ENCODE measurements at regions not wholly inside any gene's neighbourhood (a gene's known extent, or its start where the extent isn't known, plus 50 kb on each side); places are given as distances from the start of the nearest gene placed in this dataset.

- no peak for DNase-seq (ENCODE audit: low spot score)
Observed at GRCh38 chr5:3362606-3362910, 233.1 kb upstream of the IRX1 start.

- DNase-seq (ENCODE audit: low spot score), result no peak
Observed at GRCh38 chr5:3361811-3362605, 233.6 kb upstream of the IRX1 start.

- no peak for DNase-seq (ENCODE audit: low spot score)
Observed at GRCh38 chr5:3359642-3360041, 236.0 kb upstream of the IRX1 start.

GRCh38 chr5:3357291-3357690 is 238.3 kb upstream of the IRX1 start:
- DNase-seq (ENCODE audit: low spot score), result no peak

- no peak for DNase-seq (ENCODE audit: low spot score)
Observed at GRCh38 chr5:3356016-3356415, 239.6 kb upstream of the IRX1 start.

- no peak for DNase-seq (ENCODE audit: low spot score)
Observed at GRCh38 chr5:3355126-3355525, 240.5 kb upstream of the IRX1 start.

GRCh38 chr5:3354606-3355005 is 241.0 kb upstream of the IRX1 start:
- no peak for DNase-seq (ENCODE audit: low spot score)

- DNase-seq (ENCODE audit: low spot score), result no peak
Observed at GRCh38 chr5:3353561-3353960, 242.1 kb upstream of the IRX1 start.

GRCh38 chr5:3352711-3353110 is 242.9 kb upstream of the IRX1 start:
- DNase-seq (ENCODE audit: low spot score), result no peak

GRCh38 chr5:3351581-3352442 is 243.8 kb upstream of the IRX1 start:
- no peak for DNase-seq (ENCODE audit: low spot score)

GRCh38 chr5:3350781-3351180 is 244.9 kb upstream of the IRX1 start:
- DNase-seq (ENCODE audit: low spot score), result no peak

GRCh38 chr5:3349704-3350565 is 245.7 kb upstream of the IRX1 start:
- no peak for DNase-seq (ENCODE audit: low spot score)

GRCh38 chr5:3348576-3349535 is 246.8 kb upstream of the IRX1 start:
- DNase-seq (ENCODE audit: low spot score), result no peak

- no peak for DNase-seq (ENCODE audit: low spot score)
Observed at GRCh38 chr5:3347741-3348140, 247.9 kb upstream of the IRX1 start.

- no peak for DNase-seq (ENCODE audit: low spot score)
Observed at GRCh38 chr5:3346111-3346820, 249.4 kb upstream of the IRX1 start.

- no peak for DNase-seq (ENCODE audit: low spot score)
Observed at GRCh38 chr5:3345195-3345594, 250.4 kb upstream of the IRX1 start.

GRCh38 chr5:3344671-3345070 is 251.0 kb upstream of the IRX1 start:
- no peak for DNase-seq (ENCODE audit: low spot score)

GRCh38 chr5:3343911-3344310 is 251.7 kb upstream of the IRX1 start:
- DNase-seq (ENCODE audit: low spot score), result no peak

- no peak for DNase-seq (ENCODE audit: low spot score)
Observed at GRCh38 chr5:3343211-3343610, 252.4 kb upstream of the IRX1 start.

GRCh38 chr5:3342271-3343100 is 253.1 kb upstream of the IRX1 start:
- DNase-seq (ENCODE audit: low spot score), result no peak

Measured in GM03348 (cell line).